ENCODE measurements at regions not wholly inside any gene's neighbourhood (a gene's known extent, or its start where the extent isn't known, plus 50 kb on each side); places are given as distances from the start of the nearest gene placed in this dataset.

- Mint-ChIP-seq H3K27me3 (no peaks in the 10 kb centered on the region), H3K9me3 (peaks cover 3% of the 10 kb centered on the region), H3K36me3 (no peaks in the 10 kb centered on the region), H3K27ac (no peak overlapping the region), H3K4me1 (no peaks in the 10 kb centered on the region), H3K4me3 (no peak overlapping the region)
- no peak for DNase-seq
These were observed 678.1 kb upstream of the ID4 start for GRCh38 chr6:19159089-19159488.

GRCh38 chr6:19159561-19159960, 677.6 kb upstream of the ID4 start:
- H3K4me1 Mint-ChIP-seq: no peaks in the 10 kb centered on the region
- no peak for DNase-seq
- H3K9me3 Mint-ChIP-seq: peaks cover 3% of the 10 kb centered on the region
- H3K27me3 Mint-ChIP-seq: no peaks in the 10 kb centered on the region
- H3K27ac Mint-ChIP-seq: no peak overlapping the region
- no peaks in the 10 kb centered on the region for H3K36me3 Mint-ChIP-seq
- no peak overlapping the region for H3K4me3 Mint-ChIP-seq

GRCh38 chr6:19160081-19160730, 677.0 kb upstream of the ID4 start:
- Mint-ChIP-seq H3K27ac (no peak overlapping the region), H3K4me3 (no peak overlapping the region), H3K4me1 (no peaks in the 10 kb centered on the region), H3K36me3 (no peaks in the 10 kb centered on the region), H3K9me3 (peaks cover 3% of the 10 kb centered on the region), H3K27me3 (no peaks in the 10 kb centered on the region)
- DNase-seq: no peak

GRCh38 chr6:19167251-19167650, 669.9 kb upstream of the ID4 start:
- no peaks in the 10 kb centered on the region for H3K4me1 Mint-ChIP-seq
- no peaks in the 10 kb centered on the region for H3K36me3 Mint-ChIP-seq
- H3K27me3 Mint-ChIP-seq: no peaks in the 10 kb centered on the region
- no peak overlapping the region for H3K4me3 Mint-ChIP-seq
- no peaks in the 10 kb centered on the region for H3K9me3 Mint-ChIP-seq
- no peak overlapping the region for H3K27ac Mint-ChIP-seq
- no peak for DNase-seq

GRCh38 chr6:19169366-19169765, 667.8 kb upstream of the ID4 start:
- H3K9me3 Mint-ChIP-seq: peaks cover 5% of the 10 kb centered on the region
- no peaks in the 10 kb centered on the region for H3K27me3 Mint-ChIP-seq
- H3K27ac Mint-ChIP-seq: no peak overlapping the region
- no peaks in the 10 kb centered on the region for H3K4me1 Mint-ChIP-seq
- DNase-seq: no peak
- no peaks in the 10 kb centered on the region for H3K36me3 Mint-ChIP-seq
- H3K4me3 Mint-ChIP-seq: no peak overlapping the region

GRCh38 chr6:19175023-19175422, 662.1 kb upstream of the ID4 start:
- H3K4me3 Mint-ChIP-seq: no peak overlapping the region
- no peaks in the 10 kb centered on the region for H3K4me1 Mint-ChIP-seq
- H3K9me3 Mint-ChIP-seq: peaks cover 11% of the 10 kb centered on the region
- DNase-seq: no peak
- H3K27me3 Mint-ChIP-seq: no peaks in the 10 kb centered on the region
- H3K36me3 Mint-ChIP-seq: no peaks in the 10 kb centered on the region
- H3K27ac Mint-ChIP-seq: no peak overlapping the region

GRCh38 chr6:19180348-19181072, 656.7 kb upstream of the ID4 start:
- Mint-ChIP-seq H3K27me3 (no peaks in the 10 kb centered on the region), H3K4me3 (no peak overlapping the region), H3K4me1 (no peaks in the 10 kb centered on the region), H3K9me3 (peaks cover 15% of the 10 kb centered on the region), H3K36me3 (no peaks in the 10 kb centered on the region), H3K27ac (no peak overlapping the region)
- DNase-seq: no peak

GRCh38 chr6:19181211-19181610, 656.0 kb upstream of the ID4 start:
- Mint-ChIP-seq H3K4me3 (no peak overlapping the region), H3K4me1 (no peaks in the 10 kb centered on the region), H3K27me3 (no peaks in the 10 kb centered on the region), H3K9me3 (peaks cover 15% of the 10 kb centered on the region), H3K27ac (no peak overlapping the region), H3K36me3 (no peaks in the 10 kb centered on the region)
- DNase-seq: no peak

GRCh38 chr6:19193624-19194023, 643.5 kb upstream of the ID4 start:
- Mint-ChIP-seq H3K36me3 (no peaks in the 10 kb centered on the region), H3K9me3 (peaks cover 3% of the 10 kb centered on the region), H3K27me3 (no peaks in the 10 kb centered on the region)

GRCh38 chr6:19204445-19204844, 632.7 kb upstream of the ID4 start:
- DNase-seq: no peak
- Mint-ChIP-seq H3K4me1 (no peaks in the 10 kb centered on the region), H3K27me3 (no peaks in the 10 kb centered on the region), H3K4me3 (no peak overlapping the region), H3K27ac (no peak overlapping the region), H3K9me3 (peaks cover 9% of the 10 kb centered on the region), H3K36me3 (no peaks in the 10 kb centered on the region)

More at GRCh38 chr6:19193624-19194023, 643.5 kb upstream of the ID4 start:
- Mint-ChIP-seq H3K27ac (no peak overlapping the region), H3K4me3 (no peak overlapping the region), H3K4me1 (no peaks in the 10 kb centered on the region)
- no peak for DNase-seq

GRCh38 chr6:19205076-19205475, 632.1 kb upstream of the ID4 start:
- no peaks in the 10 kb centered on the region for H3K27me3 Mint-ChIP-seq
- no peaks in the 10 kb centered on the region for H3K4me1 Mint-ChIP-seq
- no peak overlapping the region for H3K27ac Mint-ChIP-seq
- DNase-seq: no peak
- no peaks in the 10 kb centered on the region for H3K36me3 Mint-ChIP-seq
- peaks cover 11% of the 10 kb centered on the region for H3K9me3 Mint-ChIP-seq
- no peak overlapping the region for H3K4me3 Mint-ChIP-seq

- DNase-seq: no peak
- Mint-ChIP-seq H3K27me3 (no peaks in the 10 kb centered on the region), H3K9me3 (peaks cover 9% of the 10 kb centered on the region), H3K27ac (no peak overlapping the region), H3K4me1 (no peaks in the 10 kb centered on the region), H3K4me3 (no peak overlapping the region), H3K36me3 (no peaks in the 10 kb centered on the region)
These were observed 628.0 kb upstream of the ID4 start for GRCh38 chr6:19209202-19209601.

- peak; percentile 8 for DNase-seq
- H3K4me1 Mint-ChIP-seq: no peaks in the 10 kb centered on the region
- no peaks in the 10 kb centered on the region for H3K27me3 Mint-ChIP-seq
- no peaks in the 10 kb centered on the region for H3K36me3 Mint-ChIP-seq
- H3K9me3 Mint-ChIP-seq: peaks cover 9% of the 10 kb centered on the region
- no peak overlapping the region for H3K4me3 Mint-ChIP-seq
- no peak overlapping the region for H3K27ac Mint-ChIP-seq
These were observed 626.1 kb upstream of the ID4 start for GRCh38 chr6:19210849-19211590.

- H3K9me3 Mint-ChIP-seq: peaks cover 5% of the 10 kb centered on the region
- no peak overlapping the region for H3K4me3 Mint-ChIP-seq
- no peaks in the 10 kb centered on the region for H3K27me3 Mint-ChIP-seq
- H3K4me1 Mint-ChIP-seq: no peaks in the 10 kb centered on the region
- no peaks in the 10 kb centered on the region for H3K36me3 Mint-ChIP-seq
- no peak overlapping the region for H3K27ac Mint-ChIP-seq
- DNase-seq: no peak
These were observed 622.9 kb upstream of the ID4 start for GRCh38 chr6:19214231-19214630.

- DNase-seq: no peak
- H3K27ac Mint-ChIP-seq: no peak overlapping the region
- H3K36me3 Mint-ChIP-seq: no peaks in the 10 kb centered on the region
- H3K9me3 Mint-ChIP-seq: no peaks in the 10 kb centered on the region
- H3K4me3 Mint-ChIP-seq: no peak overlapping the region
- H3K27me3 Mint-ChIP-seq: no peaks in the 10 kb centered on the region
- H3K4me1 Mint-ChIP-seq: no peaks in the 10 kb centered on the region
These were observed 617.2 kb upstream of the ID4 start for GRCh38 chr6:19219931-19220330.
